NCI-H187 treated with DMSO at 0.1 percent for 48 hours (cell line): ENCODE measurements at regions not wholly inside any gene's neighbourhood (a gene's known extent, or its start where the extent isn't known, plus 50 kb on each side); places are given as distances from the start of the nearest gene placed in this dataset.

Source experiments
- DNase-seq: peaks from one replicate; lab custom pipeline; 2025; lab: John Stamatoyannopoulos, UW

GRCh38 chr3:124402791-124403190, 327.5 kb upstream of the UMPS start:
- DNase-seq, result no peak

- no peak for DNase-seq
Measured at GRCh38 chr3:124404621-124405020, 325.6 kb upstream of the UMPS start.

GRCh38 chr3:124407260-124407659, 323.0 kb upstream of the UMPS start:
- DNase-seq, result no peak

- no peak for DNase-seq
Measured at GRCh38 chr3:124409650-124410275, 320.5 kb upstream of the UMPS start.

- DNase-seq, result no peak
Measured at GRCh38 chr3:124410471-124410870, 319.8 kb upstream of the UMPS start.

GRCh38 chr3:124411728-124412127, 318.5 kb upstream of the UMPS start:
- no peak for DNase-seq

- DNase-seq, result no peak
Measured at GRCh38 chr3:124412644-124413043, 317.6 kb upstream of the UMPS start.

- DNase-seq, result no peak
Measured at GRCh38 chr3:124413393-124413792, 316.9 kb upstream of the UMPS start.

GRCh38 chr3:124413989-124414598, 316.2 kb upstream of the UMPS start:
- DNase-seq, result no peak

GRCh38 chr3:124415446-124415960, 314.7 kb upstream of the UMPS start:
- DNase-seq, result no peak

- no peak for DNase-seq
Measured at GRCh38 chr3:124419303-124419702, 310.9 kb upstream of the UMPS start.

- DNase-seq, result no peak
Measured at GRCh38 chr3:124420392-124420791, 309.9 kb upstream of the UMPS start.

- no peak for DNase-seq
Measured at GRCh38 chr3:124422805-124423204, 307.4 kb upstream of the UMPS start.

- DNase-seq, result no peak
Measured at GRCh38 chr3:124424396-124424795, 305.9 kb upstream of the UMPS start.

- no peak for DNase-seq
Measured at GRCh38 chr3:124425972-124426371, 304.3 kb upstream of the UMPS start.

- DNase-seq, result no peak
Measured at GRCh38 chr3:124428372-124429128, 301.7 kb upstream of the UMPS start.

- no peak for DNase-seq
Measured at GRCh38 chr3:124429129-124429815, 301.0 kb upstream of the UMPS start.

GRCh38 chr3:124431331-124431994, 298.8 kb upstream of the UMPS start:
- no peak for DNase-seq

GRCh38 chr3:124434176-124434575, 296.1 kb upstream of the UMPS start:
- DNase-seq, result no peak

- no peak for DNase-seq
Measured at GRCh38 chr3:124435467-124435866, 294.8 kb upstream of the UMPS start.

- no peak for DNase-seq
Measured at GRCh38 chr3:124438813-124439212, 291.4 kb upstream of the UMPS start.

- DNase-seq, result no peak
Measured at GRCh38 chr3:124439603-124440002, 290.6 kb upstream of the UMPS start.
